OCI-LY7 (cell line): ENCODE measurements at regions not wholly inside any gene's neighbourhood (a gene's known extent, or its start where the extent isn't known, plus 50 kb on each side); places are given as distances from the start of the nearest gene placed in this dataset.

Experiments
- EZH2phosphoT487 ChIP-seq: fragments of 200-600 bp; sonication (generic); IDR thresholded peaks from 2 replicates; pipeline ENCODE4 v1.6.1; 2018; ENCODE audit warnings: low read depth, borderline replicate concordance, mild to moderate bottlenecking, mixed run types, antibody characterized with exemption, low read length, moderate library complexity, mixed read lengths
- TF ChIP-seq, protein P1 (sequence below): fragments of 200-600 bp; sonication (generic); conservative IDR thresholded peaks from 2 replicates; pipeline ENCODE4 v1.5.1; 2014; ENCODE audit warnings: mild to moderate bottlenecking, antibody characterized with exemption, low read length, moderate library complexity, mixed read lengths

DNA sequence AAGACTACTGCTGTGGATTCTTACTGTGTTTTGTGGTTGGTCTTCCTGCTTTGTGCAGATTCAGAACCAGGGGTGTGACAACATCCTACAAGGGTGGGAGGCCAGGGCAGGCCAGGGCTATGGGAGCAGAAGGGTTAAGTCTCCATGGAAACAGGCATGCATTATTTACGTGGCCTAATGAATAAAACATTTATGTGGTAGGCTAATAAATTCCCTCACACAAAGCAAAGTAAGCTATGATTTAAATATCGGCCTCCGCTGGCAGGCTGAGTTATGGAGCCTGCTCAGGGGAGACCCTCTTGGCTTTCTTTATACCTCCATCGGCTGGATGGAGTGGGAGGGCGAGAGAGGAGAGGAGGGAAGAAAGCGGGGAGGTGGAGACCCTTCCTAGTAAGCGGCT is 230.3 kb upstream of the MVB12B start:
- TF ChIP-seq, protein P1, sequence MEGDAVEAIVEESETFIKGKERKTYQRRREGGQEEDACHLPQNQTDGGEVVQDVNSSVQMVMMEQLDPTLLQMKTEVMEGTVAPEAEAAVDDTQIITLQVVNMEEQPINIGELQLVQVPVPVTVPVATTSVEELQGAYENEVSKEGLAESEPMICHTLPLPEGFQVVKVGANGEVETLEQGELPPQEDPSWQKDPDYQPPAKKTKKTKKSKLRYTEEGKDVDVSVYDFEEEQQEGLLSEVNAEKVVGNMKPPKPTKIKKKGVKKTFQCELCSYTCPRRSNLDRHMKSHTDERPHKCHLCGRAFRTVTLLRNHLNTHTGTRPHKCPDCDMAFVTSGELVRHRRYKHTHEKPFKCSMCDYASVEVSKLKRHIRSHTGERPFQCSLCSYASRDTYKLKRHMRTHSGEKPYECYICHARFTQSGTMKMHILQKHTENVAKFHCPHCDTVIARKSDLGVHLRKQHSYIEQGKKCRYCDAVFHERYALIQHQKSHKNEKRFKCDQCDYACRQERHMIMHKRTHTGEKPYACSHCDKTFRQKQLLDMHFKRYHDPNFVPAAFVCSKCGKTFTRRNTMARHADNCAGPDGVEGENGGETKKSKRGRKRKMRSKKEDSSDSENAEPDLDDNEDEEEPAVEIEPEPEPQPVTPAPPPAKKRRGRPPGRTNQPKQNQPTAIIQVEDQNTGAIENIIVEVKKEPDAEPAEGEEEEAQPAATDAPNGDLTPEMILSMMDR = no peak
- no peak for TF ChIP-seq EZH2phosphoT487
